ENCODE measurements at regions not wholly inside any gene's neighbourhood (a gene's known extent, or its start where the extent isn't known, plus 50 kb on each side); places are given as distances from the start of the nearest gene placed in this dataset.
"Not testable (repeated sequence)": the region's sequence is repeated elsewhere in the genome, so short reads cannot be mapped to it uniquely, and the experiment has no call there.

GRCh38 chr14:106129274-106129673 lies 602.9 kb downstream of the TMEM121 start:
- DNase-seq (ENCODE audit: low spot score): no peak

DNA sequence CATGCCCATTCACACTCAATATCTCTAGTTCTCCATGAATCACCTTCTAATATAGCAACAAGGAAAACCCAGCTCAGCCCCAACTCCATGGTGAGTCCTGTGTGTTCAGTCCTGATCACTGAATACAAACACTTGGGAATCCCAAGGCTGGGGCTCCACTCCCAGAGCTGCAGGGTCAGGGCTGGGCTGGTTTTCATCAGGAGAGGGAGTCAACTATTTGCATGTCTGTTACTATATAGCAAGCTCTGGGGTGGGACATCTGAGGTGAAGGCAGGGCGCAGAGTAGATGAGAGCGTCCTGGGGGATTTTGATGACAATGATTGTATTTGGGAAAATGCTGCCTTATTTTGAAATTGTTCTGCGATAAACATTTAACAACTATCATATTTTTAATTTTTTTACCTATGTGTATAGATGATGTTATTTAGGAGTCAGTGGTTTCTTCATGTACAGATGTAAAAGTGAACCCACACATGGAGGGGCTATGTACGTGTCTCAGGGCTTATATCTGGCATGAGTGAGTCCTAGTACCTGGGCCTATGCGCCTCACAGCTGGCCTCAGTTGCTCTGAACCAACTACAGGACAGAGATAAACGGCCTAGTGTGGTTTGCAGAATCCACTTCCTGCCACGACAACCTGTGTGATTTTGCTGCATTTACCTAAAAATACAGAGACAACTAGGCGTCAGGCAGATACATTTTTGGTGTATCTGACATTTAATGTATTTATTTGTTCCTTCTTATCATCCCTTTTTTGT lies 603.7 kb downstream of the TMEM121 start:
- not testable (repeated sequence) for DNase-seq (ENCODE audit: low spot score)

DNA sequence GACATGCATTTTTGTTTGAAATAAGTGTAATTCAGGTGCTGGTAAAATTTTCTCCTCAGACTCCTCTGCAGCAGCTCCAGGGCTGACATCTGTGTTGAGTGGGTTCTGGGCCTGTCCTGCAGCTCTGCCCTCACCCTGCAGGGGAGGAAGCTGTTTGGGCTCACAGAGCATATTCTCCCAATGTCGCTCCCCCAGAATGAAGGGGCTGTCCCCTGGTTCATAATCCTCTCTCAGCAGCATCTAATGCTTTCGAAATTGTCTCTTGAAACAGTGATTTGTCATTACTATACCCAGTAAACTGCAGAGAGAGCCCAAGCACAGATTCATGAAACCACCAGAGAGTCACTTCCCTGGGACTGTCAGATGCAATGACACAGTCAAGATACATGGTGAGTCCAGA lies 606.7 kb downstream of the TMEM121 start:
- not testable (repeated sequence) for DNase-seq (ENCODE audit: low spot score)

DNA sequence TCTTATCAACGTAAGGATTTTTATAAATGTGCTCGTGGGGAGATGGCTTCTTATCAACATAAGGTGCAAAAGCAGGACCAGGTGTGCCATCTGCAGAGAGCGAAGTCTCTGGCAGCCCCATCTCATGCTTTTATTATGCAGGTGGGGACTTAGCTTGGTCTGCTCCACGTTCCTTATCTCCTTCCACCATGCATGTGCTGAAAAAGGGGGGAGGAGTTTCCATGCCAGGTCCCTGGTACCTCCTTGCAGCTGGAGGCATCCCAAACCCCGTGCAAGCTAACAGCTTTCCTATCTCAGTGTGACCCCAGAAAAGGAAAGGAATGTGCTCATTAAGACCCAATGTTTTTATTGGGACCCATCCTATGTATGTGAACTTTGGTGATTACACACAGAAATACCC lies 608.5 kb downstream of the TMEM121 start:
- no peak for DNase-seq (ENCODE audit: low spot score)

DNA sequence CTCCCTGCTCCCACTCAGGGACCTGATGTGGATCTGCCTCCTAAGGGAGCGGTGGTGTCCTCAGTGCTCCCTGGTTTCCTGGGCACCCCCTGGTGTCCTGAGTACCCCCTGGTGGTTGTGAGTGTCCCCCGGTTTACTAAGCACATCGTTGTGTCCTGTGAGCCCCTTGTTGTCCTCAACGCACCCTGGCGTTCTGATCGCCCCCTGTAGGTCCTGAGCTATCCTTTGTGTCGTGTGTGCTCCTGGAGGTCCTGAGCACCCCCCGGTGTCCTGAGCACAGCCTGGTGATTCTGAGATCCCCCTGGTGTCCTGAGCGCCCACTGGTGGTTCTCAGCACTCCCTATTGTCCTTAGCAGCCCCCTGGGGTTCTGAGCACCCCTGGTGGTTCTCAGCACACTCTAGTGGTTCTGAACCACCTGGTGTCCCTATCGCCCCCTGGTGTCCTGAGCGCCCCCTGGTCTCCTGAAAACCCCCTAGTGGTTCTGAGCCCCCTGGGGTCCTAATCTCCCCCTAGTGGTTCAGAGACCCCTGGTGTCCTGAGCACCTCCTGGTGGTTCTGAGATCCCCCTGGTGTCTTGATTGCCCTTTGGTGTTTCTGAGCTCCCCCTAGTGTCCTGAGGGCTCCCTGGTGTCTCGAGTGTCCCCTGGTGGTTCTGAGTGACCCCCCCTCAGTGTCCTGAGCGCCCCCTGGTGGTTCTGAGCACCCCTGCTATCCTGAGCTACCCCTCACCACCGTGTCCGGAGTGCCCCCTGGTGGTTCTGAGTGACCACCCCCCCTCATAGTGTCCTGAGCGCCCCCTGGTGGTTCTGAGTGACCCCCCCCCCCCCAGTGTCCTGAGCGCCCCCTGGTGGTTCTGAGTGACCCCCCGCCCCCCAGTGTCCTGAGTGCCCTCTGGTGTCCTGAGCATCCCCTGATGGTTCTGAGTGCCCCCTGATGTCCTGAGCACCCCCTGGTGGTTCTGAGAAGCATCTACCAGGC lies 615.1 kb downstream of the TMEM121 start:
- DNase-seq (ENCODE audit: low spot score): no peak

GRCh38 chr14:106145731-106146130 lies 619.3 kb downstream of the TMEM121 start:
- not testable (repeated sequence) for DNase-seq (ENCODE audit: low spot score)

- DNase-seq (ENCODE audit: low spot score): peak; percentile 53
Observed at GRCh38 chr14:106153362-106153955, 627.1 kb downstream of the TMEM121 start.

DNA sequence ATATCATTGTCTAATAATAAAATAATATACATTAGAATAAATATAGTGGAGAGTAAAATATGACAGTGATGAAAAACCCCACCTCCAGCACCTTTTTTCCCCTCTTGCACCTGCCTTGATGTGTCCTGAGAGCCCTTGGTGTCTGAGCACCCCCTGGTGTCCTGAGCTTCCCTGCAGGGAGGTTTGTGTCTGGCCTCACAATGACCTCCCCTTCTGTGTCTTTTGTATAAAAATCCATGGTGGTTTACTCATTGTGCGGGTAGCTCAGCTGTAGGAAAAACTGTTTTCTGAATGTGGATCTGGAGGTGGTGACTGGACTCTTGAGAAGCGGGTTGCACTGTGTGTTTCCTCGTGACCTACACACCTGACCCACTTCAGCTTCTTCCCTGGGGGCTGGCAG lies 636.9 kb downstream of the TMEM121 start:
- no peak for DNase-seq (ENCODE audit: low spot score)

DNA sequence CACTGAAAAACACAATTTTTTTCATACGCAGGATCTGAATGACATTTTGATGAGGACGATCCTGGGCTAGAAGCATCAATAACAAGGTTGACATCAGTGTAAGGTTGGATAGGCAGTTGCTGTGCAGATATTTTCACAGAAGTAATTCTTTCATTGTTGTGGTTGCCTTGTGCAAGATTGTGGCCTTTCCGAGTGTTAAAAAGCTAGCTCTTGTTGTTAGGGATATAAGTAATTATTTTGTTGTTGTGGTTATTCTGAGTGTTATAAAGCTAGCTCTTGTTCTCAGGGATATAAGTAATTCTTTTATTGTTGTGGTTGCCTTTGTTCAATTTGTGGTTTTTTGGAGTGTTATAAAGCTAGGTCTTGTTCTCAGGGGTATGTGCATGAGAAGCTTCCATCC lies 637.4 kb downstream of the TMEM121 start:
- not testable (repeated sequence) for DNase-seq (ENCODE audit: low spot score)

GRCh38 chr14:106166232-106166631 lies 639.8 kb downstream of the TMEM121 start:
- no peak for DNase-seq (ENCODE audit: low spot score)

GRCh38 chr14:106166650-106167204 lies 640.3 kb downstream of the TMEM121 start:
- DNase-seq (ENCODE audit: low spot score): no peak

DNA sequence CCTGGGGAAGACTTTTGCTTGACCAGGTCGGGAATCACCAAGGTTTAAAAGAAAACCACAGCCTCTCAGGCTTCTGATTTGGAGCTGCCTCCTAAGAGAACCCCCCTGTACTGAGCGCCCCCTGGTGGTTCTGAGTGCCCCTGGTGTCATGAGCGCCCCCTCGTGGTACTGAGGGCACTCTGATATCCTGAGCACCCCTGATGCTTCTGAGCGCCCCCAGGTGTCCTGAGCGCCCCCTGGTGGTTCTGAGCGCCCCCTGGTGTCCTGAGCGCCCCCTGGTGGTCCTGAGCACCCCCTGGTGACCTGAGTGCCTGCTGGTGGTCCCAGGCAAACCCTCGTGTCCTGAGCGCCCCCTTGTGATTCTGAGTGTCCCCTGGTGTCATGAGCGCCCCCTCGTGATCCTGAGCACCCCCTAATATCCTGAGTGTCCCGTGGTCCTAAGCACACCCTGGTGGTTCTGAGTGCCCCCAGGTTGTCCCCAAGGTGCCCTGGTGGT lies 643.8 kb downstream of the TMEM121 start:
- DNase-seq (ENCODE audit: low spot score): not testable (repeated sequence)

- no peak for DNase-seq (ENCODE audit: low spot score)
Observed at GRCh38 chr14:106174206-106174605, 647.8 kb downstream of the TMEM121 start.

- not testable (repeated sequence) for DNase-seq (ENCODE audit: low spot score)
Observed at GRCh38 chr14:106177266-106178246, 651.2 kb downstream of the TMEM121 start.

- DNase-seq (ENCODE audit: low spot score): no peak
Observed at GRCh38 chr14:106179761-106180160, 653.4 kb downstream of the TMEM121 start.

- not testable (repeated sequence) for DNase-seq (ENCODE audit: low spot score)
Observed at GRCh38 chr14:106184771-106185170, 658.4 kb downstream of the TMEM121 start.

GRCh38 chr14:106185174-106185836 lies 658.9 kb downstream of the TMEM121 start:
- not testable (repeated sequence) for DNase-seq (ENCODE audit: low spot score)

- DNase-seq (ENCODE audit: low spot score): no peak
Observed at GRCh38 chr14:106185837-106186233, 659.5 kb downstream of the TMEM121 start.

DNA sequence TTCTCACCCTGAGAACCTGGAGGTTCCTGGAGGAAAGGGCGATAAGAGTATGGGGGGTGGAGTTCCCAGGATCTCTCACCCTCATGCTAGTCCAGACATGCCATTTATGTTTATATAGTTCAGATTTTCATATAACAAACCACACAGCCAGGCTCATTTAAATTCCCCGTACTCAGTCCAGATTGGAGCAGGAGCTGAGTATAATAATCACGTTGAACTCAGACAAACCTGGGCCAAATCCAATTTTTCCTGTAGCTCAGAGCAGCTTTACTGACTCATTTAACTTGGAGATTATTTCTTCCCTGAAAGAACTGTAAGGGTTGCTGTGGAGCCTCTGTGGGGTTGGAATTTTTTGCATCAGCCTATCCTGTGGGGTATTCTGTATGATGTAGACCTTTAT lies 660.8 kb downstream of the TMEM121 start:
- DNase-seq (ENCODE audit: low spot score): no peak

DNA sequence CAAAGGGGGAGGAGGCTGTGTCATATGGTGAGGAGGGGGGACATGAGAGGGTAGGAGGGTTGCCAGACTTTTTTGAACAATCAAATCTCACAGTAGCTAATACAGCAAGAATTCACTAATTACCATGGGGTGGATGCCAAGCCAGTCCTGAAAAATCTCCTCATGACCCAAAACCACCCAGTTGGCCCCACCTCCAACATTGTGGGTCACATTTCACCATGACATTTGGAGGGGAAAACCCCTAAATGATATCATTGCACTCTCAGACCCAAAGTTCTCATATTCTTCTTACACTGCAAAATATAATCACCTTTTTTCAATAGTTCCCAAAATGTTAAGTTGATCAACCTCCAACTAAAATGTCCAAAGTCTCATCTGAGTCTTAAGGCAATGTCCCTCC lies 666.3 kb downstream of the TMEM121 start:
- DNase-seq (ENCODE audit: low spot score): not testable (repeated sequence)
